ENCODE measurements at regions not wholly inside any gene's neighbourhood (a gene's known extent, or its start where the extent isn't known, plus 50 kb on each side); places are given as distances from the start of the nearest gene placed in this dataset.

DNA sequence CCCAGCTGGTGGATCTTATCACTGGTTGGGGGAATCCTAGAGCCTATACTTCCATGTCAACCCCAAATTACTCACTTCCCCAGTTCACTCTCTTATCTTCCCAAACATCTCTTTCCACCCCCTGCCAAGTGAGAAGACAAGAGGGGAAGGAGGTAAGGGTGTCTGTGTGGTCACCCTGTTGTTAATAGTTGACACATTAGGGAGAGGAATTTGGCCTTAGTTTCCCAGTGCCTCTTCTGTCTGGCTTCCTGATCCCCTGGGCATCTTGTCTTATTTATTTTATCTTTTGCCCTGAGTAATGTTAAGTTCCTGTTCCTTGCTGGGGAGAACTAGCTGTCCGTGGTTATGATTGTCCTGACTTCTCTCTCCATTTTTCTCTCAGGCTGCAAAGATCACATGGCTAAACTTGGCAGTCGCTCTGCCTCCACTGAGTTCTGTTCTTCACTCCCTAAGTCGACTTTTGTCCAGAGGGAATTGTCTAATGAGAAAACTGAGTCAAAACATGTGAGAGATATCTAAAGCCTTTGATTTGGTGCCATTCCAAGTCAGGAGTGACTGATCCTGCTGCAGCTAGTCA lies 157.1 kb upstream of the SYT6 start:
- no peak for TF ChIP-seq POLR2A (IDR thresholded peaks at IDR 0.05)
- TF ChIP-seq CTCF (IDR thresholded peaks at IDR 0.05) = no peak

Measured in esophagus squamous epithelium (tissue), 4 donors.